ENCODE measurements at regions not wholly inside any gene's neighbourhood (a gene's known extent, or its start where the extent isn't known, plus 50 kb on each side); places are given as distances from the start of the nearest gene placed in this dataset.

DNA sequence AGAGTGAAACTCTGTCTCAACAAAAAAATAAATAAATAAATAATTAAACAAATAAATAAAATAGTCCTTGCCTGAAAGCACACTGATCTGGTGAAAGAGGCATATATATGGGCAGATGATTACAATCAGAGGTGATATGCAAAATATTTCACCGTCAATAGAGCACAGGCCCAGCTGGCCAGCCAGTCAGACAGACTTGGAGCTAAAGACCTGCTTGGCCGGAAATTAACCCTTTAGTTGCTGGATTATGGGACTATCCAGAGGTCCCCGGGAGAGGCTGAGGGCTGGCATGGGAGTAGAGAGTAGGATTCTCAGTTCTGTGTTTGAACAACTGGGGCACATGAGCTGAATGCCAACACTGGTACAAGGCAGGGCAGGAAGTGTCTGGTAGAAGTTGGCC lies 59.1 kb upstream of the CTNNB1 start:
- DNase-seq, result no peak

DNA sequence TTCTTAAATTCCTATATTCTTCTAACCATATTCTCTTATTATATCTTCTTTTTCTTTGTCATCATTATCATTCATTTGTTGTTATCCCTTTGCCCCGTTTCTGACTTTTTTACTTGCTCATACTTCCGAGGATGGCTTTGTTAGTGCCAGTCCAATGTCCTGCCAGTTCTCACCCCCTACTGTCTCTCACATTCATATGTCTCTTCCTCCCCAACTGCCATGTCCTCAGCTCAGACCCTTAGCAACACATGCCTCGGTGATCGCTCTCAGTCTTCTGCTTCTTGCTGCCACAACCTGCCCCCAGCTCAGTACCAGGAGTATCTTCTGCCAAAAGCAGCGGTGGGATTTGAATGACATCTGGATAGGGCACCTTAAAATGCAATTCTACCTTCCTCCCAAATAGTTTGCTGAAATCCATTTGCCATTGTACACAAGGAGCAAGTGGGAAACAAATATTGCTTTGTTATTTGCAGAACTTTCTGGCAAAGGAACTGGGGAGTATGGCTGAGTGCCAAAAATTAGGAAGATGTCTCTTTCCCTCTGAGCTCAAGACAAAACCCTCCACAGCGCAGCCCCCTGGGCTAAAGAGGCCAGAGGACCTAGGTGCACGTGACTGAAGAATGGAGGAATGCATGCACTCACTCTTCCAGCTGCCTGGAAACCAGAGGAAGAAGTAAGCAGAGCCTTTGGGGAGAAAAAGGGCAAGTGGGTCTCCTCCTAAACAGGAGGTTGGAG lies 57.7 kb upstream of the CTNNB1 start:
- DNase-seq, result no peak

DNA sequence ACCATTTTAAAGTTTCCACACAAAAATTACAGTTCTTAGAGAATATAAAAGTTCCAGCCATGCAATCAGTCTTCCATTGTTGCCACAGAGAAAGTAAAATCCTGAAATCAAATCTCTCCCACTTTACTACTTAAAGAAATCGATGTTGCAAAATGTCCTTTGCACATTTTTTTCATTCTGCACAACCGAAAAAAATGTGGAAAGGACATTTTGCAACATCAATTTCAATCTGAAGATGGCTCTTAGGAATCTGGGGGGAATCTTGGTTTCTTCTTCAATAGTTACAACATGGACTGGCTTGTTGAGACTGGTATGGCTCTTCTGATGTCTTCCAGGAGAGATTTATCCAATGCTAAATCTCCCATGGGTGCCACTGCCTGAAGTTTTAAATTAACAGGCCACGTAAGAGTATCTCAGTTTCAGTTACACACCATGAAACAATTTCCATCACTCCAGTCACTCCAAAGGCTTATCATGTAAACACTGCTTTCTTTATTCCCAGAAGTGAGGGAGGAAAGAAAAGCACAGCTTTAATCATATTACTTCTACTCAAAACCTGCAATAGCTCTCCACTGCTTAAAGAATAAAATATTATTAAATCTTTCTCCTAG lies 55.8 kb upstream of the CTNNB1 start:
- DNase-seq, result no peak

DNA sequence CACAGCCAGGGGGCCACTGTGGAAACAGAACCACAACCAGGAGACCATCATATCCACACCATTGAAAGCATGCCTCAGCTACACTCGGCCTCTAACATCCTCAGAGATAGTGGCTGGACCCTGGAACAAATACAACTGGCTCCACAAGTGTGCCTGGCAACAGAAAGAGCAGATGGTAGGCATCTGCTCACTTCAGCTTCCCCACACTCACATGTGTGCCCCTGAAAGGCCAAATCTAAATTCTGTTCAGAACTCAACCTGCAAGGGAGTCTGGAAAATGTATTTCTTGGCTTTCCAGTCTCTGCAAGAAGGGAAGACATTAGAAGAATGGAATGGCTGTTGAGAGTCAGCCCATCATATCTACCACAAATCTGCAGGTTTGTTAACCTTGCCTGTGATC lies 54.7 kb upstream of the CTNNB1 start:
- DNase-seq, result no peak

GRCh38 chr3:41148478-41148877 lies 50.8 kb upstream of the CTNNB1 start:
- peak in 2 of 51 donors; percentile 1 to 3 for DNase-seq

- no peak for DNase-seq
These were observed 50.4 kb upstream of the CTNNB1 start for GRCh38 chr3:41148901-41149300.
